Gastroesophageal sphincter (tissue), 3 donors: ENCODE measurements at regions not wholly inside any gene's neighbourhood (a gene's known extent, or its start where the extent isn't known, plus 50 kb on each side); places are given as distances from the start of the nearest gene placed in this dataset.

Experiments
- POLR2AphosphoS5 ChIP-seq: sonication (generic); formaldehyde crosslinking; IDR thresholded peaks from one replicate; pipeline ENCODE4 v1.6.1; 2017; ENCODE audit warnings: antibody characterized with exemption
- TF ChIP-seq, protein P1 (sequence below), 4 experiments: fragments of 200-600 bp in 2 of 4; fragments of 450-650 bp in 2 of 4; sonication (generic) in 1 of 4; IDR thresholded peaks; one replicate each; pipeline ENCODE4 v1.5.1; 2017 to 2019; ENCODE audit warnings: antibody characterized with exemption in 4 of 4, mild to moderate bottlenecking in 2 of 4, moderate library complexity in 2 of 4

DNA sequence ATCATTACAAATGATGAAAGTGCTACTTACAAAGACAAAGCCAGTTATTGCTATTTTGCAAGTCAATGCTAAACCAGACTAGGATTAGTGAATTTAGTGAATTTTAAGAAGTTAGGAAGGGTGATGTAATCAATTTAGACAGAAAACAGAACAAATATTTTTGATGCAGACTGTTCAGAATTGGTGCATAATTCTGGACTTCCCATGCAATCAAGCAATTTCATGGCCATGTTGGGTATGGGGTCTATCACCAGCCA is 85.4 kb downstream of the CH25H start:
- TF ChIP-seq, protein P1, sequence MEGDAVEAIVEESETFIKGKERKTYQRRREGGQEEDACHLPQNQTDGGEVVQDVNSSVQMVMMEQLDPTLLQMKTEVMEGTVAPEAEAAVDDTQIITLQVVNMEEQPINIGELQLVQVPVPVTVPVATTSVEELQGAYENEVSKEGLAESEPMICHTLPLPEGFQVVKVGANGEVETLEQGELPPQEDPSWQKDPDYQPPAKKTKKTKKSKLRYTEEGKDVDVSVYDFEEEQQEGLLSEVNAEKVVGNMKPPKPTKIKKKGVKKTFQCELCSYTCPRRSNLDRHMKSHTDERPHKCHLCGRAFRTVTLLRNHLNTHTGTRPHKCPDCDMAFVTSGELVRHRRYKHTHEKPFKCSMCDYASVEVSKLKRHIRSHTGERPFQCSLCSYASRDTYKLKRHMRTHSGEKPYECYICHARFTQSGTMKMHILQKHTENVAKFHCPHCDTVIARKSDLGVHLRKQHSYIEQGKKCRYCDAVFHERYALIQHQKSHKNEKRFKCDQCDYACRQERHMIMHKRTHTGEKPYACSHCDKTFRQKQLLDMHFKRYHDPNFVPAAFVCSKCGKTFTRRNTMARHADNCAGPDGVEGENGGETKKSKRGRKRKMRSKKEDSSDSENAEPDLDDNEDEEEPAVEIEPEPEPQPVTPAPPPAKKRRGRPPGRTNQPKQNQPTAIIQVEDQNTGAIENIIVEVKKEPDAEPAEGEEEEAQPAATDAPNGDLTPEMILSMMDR (IDR thresholded peaks at IDR 0.05): no peak
- TF ChIP-seq POLR2AphosphoS5: no peak
